PC-3 (cell line): ENCODE measurements at regions not wholly inside any gene's neighbourhood (a gene's known extent, or its start where the extent isn't known, plus 50 kb on each side); places are given as distances from the start of the nearest gene placed in this dataset.

Experiments
- ATAC-seq: fragments of 200-7000 bp; cut with Tn5 transposase; 2 replicates; pipeline ENCODE4 v1.9.1; 2020; ENCODE audit warnings: mild to moderate bottlenecking, moderate library complexity
- BruUV-seq: library from RNA; stranded (reverse); fragments of 400-500 nt; replicated peaks from 2 replicates; lab custom pipeline; 2021; lab: Mats Ljungman, UMichigan
- CTCF ChIA-PET: fragments of 300-600 bp; sonication (Branson Sonifier 250); formaldehyde crosslinking; loops from one replicate; lab custom pipeline; 2022; ENCODE audit warnings: antibody characterized with exemption; lab: Charles Lee
- POLR2A ChIA-PET: fragments of 300-600 bp; sonication (Branson Sonifier 250); formaldehyde crosslinking; loops from one replicate; lab custom pipeline; 2022; ENCODE audit warnings: antibody characterized with exemption; ENCODE audit not compliant: unreplicated experiment; lab: Charles Lee
- DNase-seq: peaks from one replicate; pipeline ENCODE4 v3.0.0-alpha.2; 2015
- H2AFZ ChIP-seq: fragments of 300-600 bp; sonication (generic); 2 replicates; pipeline ENCODE4 v1.6.0; 2016; ENCODE audit warnings: antibody characterized with exemption, low read length
- H3F3A ChIP-seq: fragments of 300-600 bp; sonication (generic); one replicate; pipeline ENCODE4 v1.6.0; 2017; ENCODE audit warnings: antibody characterized with exemption, low read length, control low read depth, mild to moderate bottlenecking; ENCODE audit not compliant: unreplicated experiment
- H3K27ac ChIP-seq: fragments of 300-600 bp; sonication (generic); 2 replicates; pipeline ENCODE4 v1.5.1; 2016; ENCODE audit warnings: mild to moderate bottlenecking, low read length
- H3K27me3 ChIP-seq: fragments of 300-600 bp; sonication (generic); 2 replicates; pipeline ENCODE4 v1.6.1; 2016; ENCODE audit warnings: low read length, mixed read lengths
- H3K36me3 ChIP-seq: fragments of 300-600 bp; sonication (generic); 2 replicates; pipeline ENCODE4 v1.6.1; 2016; ENCODE audit warnings: low read depth, mixed run types, low read length, mixed read lengths
- H3K4me1 ChIP-seq: fragments of 300-600 bp; sonication (generic); 2 replicates; pipeline ENCODE4 v1.5.1; 2016; ENCODE audit warnings: low read length; ENCODE audit not compliant: insufficient read depth
- H3K4me2 ChIP-seq: fragments of 300-600 bp; sonication (generic); 2 replicates; pipeline ENCODE4 v1.6.0; 2016; ENCODE audit warnings: low read length
- H3K4me3 ChIP-seq: fragments of 300-600 bp; sonication (generic); 2 replicates; pipeline ENCODE4 v1.5.1; 2016; ENCODE audit warnings: mild to moderate bottlenecking, low read length, mixed read lengths
- H3K79me2 ChIP-seq: fragments of 300-600 bp; sonication (generic); 2 replicates; pipeline ENCODE4 v1.6.1; 2017; ENCODE audit warnings: low read length, mixed read lengths
- H3K9ac ChIP-seq: fragments of 300-600 bp; sonication (generic); 2 replicates; pipeline ENCODE4 v1.6.0; 2016; ENCODE audit warnings: mild to moderate bottlenecking, low read length
- H3K9me2 ChIP-seq: fragments of 300-600 bp; sonication (generic); replicated peaks from 2 replicates; pipeline ENCODE4 v1.6.1; 2016; ENCODE audit warnings: mixed run types, low read length, mixed read lengths
- H3K9me3 ChIP-seq: fragments of 300-600 bp; sonication (generic); 2 replicates; pipeline ENCODE4 v1.6.1; 2016; ENCODE audit warnings: low read length, mixed read lengths
- H4K20me1 ChIP-seq: fragments of 300-600 bp; sonication (generic); 2 replicates; pipeline ENCODE4 v1.6.1; 2016; ENCODE audit warnings: low read length, mixed read lengths
- CTCF ChIP-seq: fragments of 300-600 bp; sonication (generic); conservative IDR thresholded peaks from 2 replicates; pipeline ENCODE4 v1.5.1; 2017; ENCODE audit warnings: antibody characterized with exemption, low read depth, mild to moderate bottlenecking, low read length
- EZH2 ChIP-seq: fragments of 300-600 bp; sonication (generic); IDR thresholded peaks from one replicate; pipeline ENCODE4 v1.6.1; 2017; ENCODE audit warnings: antibody characterized with exemption, mild to moderate bottlenecking, low read length; ENCODE audit not compliant: unreplicated experiment
- EZH2phosphoT487 ChIP-seq: fragments of 300-600 bp; sonication (generic); IDR thresholded peaks from 2 replicates; pipeline ENCODE4 v1.6.1; 2018; ENCODE audit warnings: mild to moderate bottlenecking, antibody characterized with exemption, low read length, borderline replicate concordance
- intact Hi-C: fragments of 100-400 bp; cut with micrococcal nuclease; formaldehyde crosslinking; loops from 2 replicates; pipeline ENCODE4 v1.9.0; 2023

- Histone ChIP-seq H3K4me3 (no peak overlapping the region), H3K4me1 (no peaks in the 10 kb centered on the region), H3K9me3 (no peaks in the 10 kb centered on the region), H3K27me3 (no peaks in the 10 kb centered on the region), H3K4me2 (no peak overlapping the region), H3K79me2 (no peaks in the 10 kb centered on the region), H2AFZ (no peak overlapping the region), H4K20me1 (no peaks in the 10 kb centered on the region), H3K9ac (no peak overlapping the region), H3K9me2 (no peaks in the 10 kb centered on the region), H3K27ac (no peak overlapping the region), H3F3A (no peaks in the 10 kb centered on the region), H3K36me3 (no peaks in the 10 kb centered on the region)
- POLR2A ChIA-PET, result no interaction called here
- CTCF ChIA-PET, result no interaction called here
- no peak for TF ChIP-seq EZH2phosphoT487
- no peak for TF ChIP-seq EZH2
- no peak for TF ChIP-seq CTCF
- no peak for ATAC-seq
- DNase-seq, result no peak
- BruUV-seq, result no TSS peak
- intact Hi-C loops, result no loop called here
These were observed 192.7 kb downstream of the GATA3 start for GRCh38 chr10:8247191-8247590.

GRCh38 chr10:8248868-8249267, 194.4 kb downstream of the GATA3 start:
- no TSS peak for BruUV-seq
- Histone ChIP-seq H3K9me2 (no peaks in the 10 kb centered on the region), H3K27me3 (no peaks in the 10 kb centered on the region), H2AFZ (no peak overlapping the region), H3K27ac (no peak overlapping the region), H3K4me2 (no peak overlapping the region), H3K4me1 (no peaks in the 10 kb centered on the region), H3K79me2 (no peaks in the 10 kb centered on the region), H3K9me3 (no peaks in the 10 kb centered on the region), H3F3A (no peaks in the 10 kb centered on the region), H3K36me3 (no peaks in the 10 kb centered on the region), H4K20me1 (no peaks in the 10 kb centered on the region), H3K4me3 (no peak overlapping the region), H3K9ac (no peak overlapping the region)
- intact Hi-C loops, result no loop called here
- no peak for ATAC-seq
- ChIA-PET POLR2A (no interaction called here), CTCF (no interaction called here)
- no peak for DNase-seq
- TF ChIP-seq EZH2, result no peak
- TF ChIP-seq EZH2phosphoT487, result no peak
- no peak for TF ChIP-seq CTCF

GRCh38 chr10:8254350-8254749, 199.9 kb downstream of the GATA3 start:
- no peaks in the 10 kb centered on the region for H3K4me1 ChIP-seq
- no TSS peak for BruUV-seq
- no peaks in the 10 kb centered on the region for H4K20me1 ChIP-seq
- no peak for DNase-seq
- H3K79me2 ChIP-seq, result no peaks in the 10 kb centered on the region
- CTCF ChIA-PET, result no interaction called here
- H3K27ac ChIP-seq, result no peak overlapping the region
- H3K9me3 ChIP-seq, result no peaks in the 10 kb centered on the region
- no peak overlapping the region for H3K4me2 ChIP-seq
- no peak overlapping the region for H3K4me3 ChIP-seq
- no peaks in the 10 kb centered on the region for H3F3A ChIP-seq
- H3K27me3 ChIP-seq, result no peaks in the 10 kb centered on the region
- H2AFZ ChIP-seq, result no peak overlapping the region
- POLR2A ChIA-PET, result no interaction called here
- no peak overlapping the region for H3K9ac ChIP-seq
- H3K36me3 ChIP-seq, result no peaks in the 10 kb centered on the region
- no peak for ATAC-seq
- intact Hi-C loops, result no loop called here
- TF ChIP-seq EZH2 (no peak), EZH2phosphoT487 (no peak), CTCF (no peak)
- no peaks in the 10 kb centered on the region for H3K9me2 ChIP-seq
